Fibroblast of skin of right quadriceps (primary cell): ENCODE measurements at regions not wholly inside any gene's neighbourhood (a gene's known extent, or its start where the extent isn't known, plus 50 kb on each side); places are given as distances from the start of the nearest gene placed in this dataset.
A peak's percentile ranks its signal among the peaks of the same experiment; 100 is the strongest.
"Not testable (repeated sequence)": the region's sequence is repeated elsewhere in the genome, so short reads cannot be mapped to it uniquely, and the experiment has no call there.

Experiments
- DNase-seq: peaks from one replicate; pipeline ENCODE4 v3.0.0-alpha.2; 2013

GRCh38 chr6:6414931-6415330 lies 94.5 kb upstream of the F13A1 start:
- DNase-seq: peak; percentile 48

- no peak for DNase-seq
Measured at GRCh38 chr6:6417475-6417874, 97.0 kb upstream of the F13A1 start.

- no peak for DNase-seq
Measured at GRCh38 chr6:6418421-6418820, 98.0 kb upstream of the F13A1 start.

- no peak for DNase-seq
Measured at GRCh38 chr6:6420107-6420506, 99.6 kb upstream of the F13A1 start.

GRCh38 chr6:6434151-6434550 lies 113.7 kb upstream of the F13A1 start:
- no peak for DNase-seq

GRCh38 chr6:6434723-6435122 lies 114.3 kb upstream of the F13A1 start:
- no peak for DNase-seq

GRCh38 chr6:6436366-6436765 lies 115.9 kb upstream of the F13A1 start:
- no peak for DNase-seq

GRCh38 chr6:6436946-6437345 lies 116.5 kb upstream of the F13A1 start:
- peak; percentile 18 for DNase-seq

- no peak for DNase-seq
Measured at GRCh38 chr6:6438286-6438685, 117.8 kb upstream of the F13A1 start.

- DNase-seq: no peak
Measured at GRCh38 chr6:6439778-6440177, 119.3 kb upstream of the F13A1 start.

GRCh38 chr6:6452002-6452401 lies 131.5 kb upstream of the F13A1 start:
- DNase-seq: no peak

GRCh38 chr6:6453186-6453585 lies 132.7 kb upstream of the F13A1 start:
- no peak for DNase-seq

- DNase-seq: no peak
Measured at GRCh38 chr6:6455272-6455671, 133.2 kb upstream of the LY86 start.

GRCh38 chr6:6458172-6458571 lies 130.3 kb upstream of the LY86 start:
- DNase-seq: no peak

- not testable (repeated sequence) for DNase-seq
Measured at GRCh38 chr6:6459963-6460362, 128.6 kb upstream of the LY86 start.

GRCh38 chr6:6460416-6460815 lies 128.1 kb upstream of the LY86 start:
- no peak for DNase-seq

GRCh38 chr6:6461138-6461537 lies 127.4 kb upstream of the LY86 start:
- DNase-seq: peak; percentile 22

- DNase-seq: no peak
Measured at GRCh38 chr6:6466967-6467761, 121.4 kb upstream of the LY86 start.

- DNase-seq: no peak
Measured at GRCh38 chr6:6469074-6469473, 119.4 kb upstream of the LY86 start.

GRCh38 chr6:6470123-6470522 lies 118.4 kb upstream of the LY86 start:
- no peak for DNase-seq

GRCh38 chr6:6471276-6471675 lies 117.2 kb upstream of the LY86 start:
- DNase-seq: no peak

GRCh38 chr6:6474170-6474920 lies 114.2 kb upstream of the LY86 start:
- DNase-seq: no peak

- no peak for DNase-seq
Measured at GRCh38 chr6:6479785-6480184, 108.7 kb upstream of the LY86 start.

- no peak for DNase-seq
Measured at GRCh38 chr6:6482256-6482655, 106.3 kb upstream of the LY86 start.

- no peak for DNase-seq
Measured at GRCh38 chr6:6483168-6483567, 105.4 kb upstream of the LY86 start.
